ENCODE measurements at regions not wholly inside any gene's neighbourhood (a gene's known extent, or its start where the extent isn't known, plus 50 kb on each side); places are given as distances from the start of the nearest gene placed in this dataset.

DNA sequence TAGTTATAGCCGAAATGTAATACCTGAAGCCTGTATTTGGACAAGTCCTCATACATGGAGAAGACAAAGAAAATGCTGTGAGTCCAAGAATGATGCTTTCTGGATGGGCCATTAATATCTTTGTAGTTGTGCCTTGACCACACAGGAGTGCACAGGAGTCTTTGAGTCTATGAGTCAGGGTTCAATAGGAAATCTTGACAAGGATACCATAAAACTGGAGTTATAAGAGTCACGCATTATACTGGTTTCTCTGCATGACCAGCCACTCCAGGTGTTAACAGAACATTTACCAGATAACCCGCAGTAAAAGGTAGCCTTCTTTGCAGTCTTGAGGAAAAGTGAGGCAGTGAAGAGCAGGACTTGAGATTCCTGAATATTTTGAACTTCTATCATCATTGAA, 464.6 kb upstream of the PKN2 start:
- TF ChIP-seq, protein P1, sequence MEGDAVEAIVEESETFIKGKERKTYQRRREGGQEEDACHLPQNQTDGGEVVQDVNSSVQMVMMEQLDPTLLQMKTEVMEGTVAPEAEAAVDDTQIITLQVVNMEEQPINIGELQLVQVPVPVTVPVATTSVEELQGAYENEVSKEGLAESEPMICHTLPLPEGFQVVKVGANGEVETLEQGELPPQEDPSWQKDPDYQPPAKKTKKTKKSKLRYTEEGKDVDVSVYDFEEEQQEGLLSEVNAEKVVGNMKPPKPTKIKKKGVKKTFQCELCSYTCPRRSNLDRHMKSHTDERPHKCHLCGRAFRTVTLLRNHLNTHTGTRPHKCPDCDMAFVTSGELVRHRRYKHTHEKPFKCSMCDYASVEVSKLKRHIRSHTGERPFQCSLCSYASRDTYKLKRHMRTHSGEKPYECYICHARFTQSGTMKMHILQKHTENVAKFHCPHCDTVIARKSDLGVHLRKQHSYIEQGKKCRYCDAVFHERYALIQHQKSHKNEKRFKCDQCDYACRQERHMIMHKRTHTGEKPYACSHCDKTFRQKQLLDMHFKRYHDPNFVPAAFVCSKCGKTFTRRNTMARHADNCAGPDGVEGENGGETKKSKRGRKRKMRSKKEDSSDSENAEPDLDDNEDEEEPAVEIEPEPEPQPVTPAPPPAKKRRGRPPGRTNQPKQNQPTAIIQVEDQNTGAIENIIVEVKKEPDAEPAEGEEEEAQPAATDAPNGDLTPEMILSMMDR (IDR thresholded peaks at IDR 0.05; ENCODE audit: insufficient read depth, low read length): no peak
- TF ChIP-seq POLR2AphosphoS5 (IDR thresholded peaks at IDR 0.05; ENCODE audit: low read depth): no peak

Data from HL-60 (cell line).